Glomerular visceral epithelial cell (primary cell): ENCODE measurements at regions not wholly inside any gene's neighbourhood (a gene's known extent, or its start where the extent isn't known, plus 50 kb on each side); places are given as distances from the start of the nearest gene placed in this dataset.
"Not testable (repeated sequence)": the region's sequence is repeated elsewhere in the genome, so short reads cannot be mapped to it uniquely, and the experiment has no call there.

Experiments used
- DNase-seq: peaks from one replicate; pipeline ENCODE4 v3.0.0-alpha.2; 2016; ENCODE audit errors: extremely low spot score

GRCh38 chr17:63019138-63019873, 53.3 kb downstream of the TANC2 start:
- no peak for DNase-seq

GRCh38 chr17:63022567-63022966, 56.5 kb downstream of the TANC2 start:
- no peak for DNase-seq

GRCh38 chr17:63023049-63023448, 57.0 kb downstream of the TANC2 start:
- DNase-seq, result no peak

GRCh38 chr17:63024201-63024600, 58.2 kb downstream of the TANC2 start:
- DNase-seq, result no peak

GRCh38 chr17:63024716-63025115, 58.7 kb downstream of the TANC2 start:
- DNase-seq, result no peak

GRCh38 chr17:63025637-63026036, 59.6 kb downstream of the TANC2 start:
- not testable (repeated sequence) for DNase-seq

GRCh38 chr17:63029541-63029940, 63.5 kb downstream of the TANC2 start:
- DNase-seq, result peak; percentile 37

- no peak for DNase-seq
Measured at GRCh38 chr17:63032142-63032541, 66.1 kb downstream of the TANC2 start.

- DNase-seq, result no peak
Measured at GRCh38 chr17:63033142-63033541, 67.1 kb downstream of the TANC2 start.

GRCh38 chr17:63035271-63035670, 69.2 kb downstream of the TANC2 start:
- DNase-seq, result peak; percentile 61

GRCh38 chr17:63035695-63036094, 69.7 kb downstream of the TANC2 start:
- DNase-seq, result peak; percentile 17

GRCh38 chr17:63039342-63039741, 73.3 kb downstream of the TANC2 start:
- no peak for DNase-seq

- peak; percentile 36 for DNase-seq
Measured at GRCh38 chr17:63039899-63040602, 74.0 kb downstream of the TANC2 start.

- DNase-seq, result no peak
Measured at GRCh38 chr17:63040816-63041215, 74.8 kb downstream of the TANC2 start.

- DNase-seq, result no peak
Measured at GRCh38 chr17:63041251-63041650, 75.2 kb downstream of the TANC2 start.

- no peak for DNase-seq
Measured at GRCh38 chr17:63041722-63042121, 75.7 kb downstream of the TANC2 start.

- DNase-seq, result no peak
Measured at GRCh38 chr17:63042256-63042812, 76.3 kb downstream of the TANC2 start.

GRCh38 chr17:63057560-63057959, 91.5 kb downstream of the TANC2 start:
- not testable (repeated sequence) for DNase-seq

GRCh38 chr17:63066158-63066813, 100.3 kb downstream of the TANC2 start:
- DNase-seq, result no peak

- no peak for DNase-seq
Measured at GRCh38 chr17:63069245-63069644, 103.2 kb downstream of the TANC2 start.

GRCh38 chr17:63070031-63070430, 104.0 kb downstream of the TANC2 start:
- no peak for DNase-seq

- no peak for DNase-seq
Measured at GRCh38 chr17:63071797-63072196, 105.8 kb downstream of the TANC2 start.
